HUES64 (cell line): ENCODE measurements at regions not wholly inside any gene's neighbourhood (a gene's known extent, or its start where the extent isn't known, plus 50 kb on each side); places are given as distances from the start of the nearest gene placed in this dataset.

Experiments used
- H3K27ac ChIP-seq: 2 replicates; pipeline ENCODE4 v1.7.0; 2013; ENCODE audit warnings: low read depth, low read length, inconsistent platforms
- H3K27me3 ChIP-seq: 2 replicates; pipeline ENCODE4 v1.6.1; 2013; ENCODE audit warnings: mild to moderate bottlenecking, low read length; ENCODE audit not compliant: insufficient read depth
- H3K36me3 ChIP-seq: 2 replicates; pipeline ENCODE4 v1.6.1; 2013; ENCODE audit warnings: mild to moderate bottlenecking, low read length; ENCODE audit not compliant: insufficient read depth
- H3K4me1 ChIP-seq: 2 replicates; pipeline ENCODE4 v1.6.1; 2013; ENCODE audit warnings: mild to moderate bottlenecking, low read length, moderate library complexity; ENCODE audit not compliant: insufficient read depth
- H3K4me3 ChIP-seq: 2 replicates; pipeline ENCODE4 v1.5.1; 2013; ENCODE audit warnings: mild to moderate bottlenecking, low read length, moderate library complexity
- H3K9ac ChIP-seq: 2 replicates; pipeline ENCODE4 v1.6.1; 2013; ENCODE audit warnings: mild to moderate bottlenecking, low read depth, low read length
- H3K9me3 ChIP-seq: 2 replicates; pipeline ENCODE4 v1.6.1; 2013; ENCODE audit warnings: low read depth, low read length; ENCODE audit not compliant: insufficient read depth
- WGBS: fragments of 150-250, 120-280 bp; methylation state at CpG from one replicate; pipeline ENCODE4 v1.1.7; 2013; ENCODE audit warnings: missing lambda C conversion rate; 5-methylcytosine and 5-hydroxymethylcytosine counted together

DNA sequence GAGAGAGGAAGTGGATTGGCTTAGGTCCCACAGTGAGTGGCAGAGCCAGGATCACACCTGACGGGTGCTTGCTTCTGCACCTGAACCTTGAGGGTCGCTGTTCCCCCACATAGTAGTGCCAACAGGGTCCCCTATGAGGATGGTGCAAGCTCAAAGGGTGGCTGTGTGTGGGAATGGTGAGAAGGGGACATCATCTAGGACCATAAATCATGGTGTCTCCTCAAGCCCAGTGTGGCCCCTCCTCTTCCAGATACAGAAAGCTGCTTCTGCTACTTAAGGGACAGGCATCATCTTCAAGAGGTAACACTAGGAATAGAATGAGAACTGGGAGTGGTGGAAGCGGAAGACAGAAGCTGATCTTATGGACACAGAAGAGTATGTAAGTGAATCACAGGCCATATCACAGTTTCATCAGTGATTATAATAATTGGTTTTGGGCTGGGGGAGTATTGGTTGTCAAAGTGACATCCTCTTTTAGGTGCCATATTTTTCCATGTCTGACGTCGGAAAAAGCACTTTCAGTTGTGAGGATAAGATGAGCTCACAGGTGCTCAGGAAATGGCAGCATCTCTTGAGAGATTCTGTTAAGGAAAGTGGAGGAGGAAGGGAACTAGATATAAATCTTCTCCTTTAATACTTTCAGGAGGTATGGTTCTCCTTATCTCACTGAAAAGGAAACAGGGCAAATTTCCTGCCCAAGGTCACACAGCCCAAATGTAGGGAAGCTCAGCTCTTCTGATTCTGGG lies 83.2 kb upstream of the HNF1B start:
- Histone ChIP-seq H3K9ac (no peak overlapping the region), H3K27ac (no peak overlapping the region), H3K36me3 (no peaks in the 10 kb centered on the region), H3K4me3 (no peak overlapping the region), H3K4me1 (peaks cover 24% of the 10 kb centered on the region), H3K27me3 (no peaks in the 10 kb centered on the region), H3K9me3 (no peaks in the 10 kb centered on the region)
- 90% methylated on average over 5 of the region's 5 CpGs for WGBS

DNA sequence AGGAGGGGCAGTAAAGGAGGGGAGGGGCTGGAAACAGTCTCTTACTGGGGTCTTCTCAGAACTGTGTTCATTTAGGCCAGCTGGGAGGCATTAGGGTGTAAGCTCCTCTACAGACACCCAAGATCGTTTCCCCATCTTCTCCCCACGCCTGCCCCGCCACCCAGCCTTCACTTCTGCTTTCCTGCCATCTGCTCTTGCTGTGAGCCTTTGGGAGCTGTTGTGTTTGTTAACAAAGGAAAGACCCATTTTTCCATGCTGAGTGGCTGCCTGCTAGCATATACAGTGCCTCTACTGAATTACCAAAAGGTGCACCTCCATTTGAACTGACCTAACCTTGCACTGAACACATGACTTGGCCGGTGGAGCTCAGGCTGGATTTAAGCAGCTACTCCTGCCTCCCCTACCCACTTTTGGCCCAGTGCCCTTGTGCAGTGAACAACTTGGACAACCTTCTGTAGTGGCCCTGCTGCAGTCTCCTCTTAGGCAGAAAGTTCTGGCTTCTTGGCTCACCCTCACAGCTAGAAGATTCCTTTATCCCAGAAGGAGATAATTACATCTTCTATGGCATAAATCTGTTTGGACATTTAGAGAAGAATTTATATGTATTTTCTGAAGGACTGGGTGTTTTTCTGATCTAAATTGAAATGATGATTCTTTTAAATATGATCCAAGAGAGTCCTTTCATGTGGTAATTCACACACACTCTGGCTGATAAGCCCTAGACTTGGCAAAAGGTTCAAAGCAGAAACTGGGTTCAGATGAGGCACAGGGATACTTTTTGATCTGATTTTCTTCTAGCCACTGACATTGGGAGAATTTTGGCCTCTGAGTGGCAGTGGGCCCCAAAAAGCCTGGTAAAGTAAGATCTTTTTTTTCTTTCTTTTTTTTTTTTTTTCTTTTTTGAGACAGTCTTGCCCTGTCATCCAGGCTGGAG lies 81.9 kb upstream of the HNF1B start:
- Histone ChIP-seq H3K27me3 (no peaks in the 10 kb centered on the region), H3K9ac (no peak overlapping the region), H3K36me3 (no peaks in the 10 kb centered on the region), H3K4me1 (peaks cover 24% of the 10 kb centered on the region), H3K9me3 (no peaks in the 10 kb centered on the region), H3K4me3 (no peak overlapping the region), H3K27ac (no peak overlapping the region)
- 98% methylated on average over 4 of the region's 4 CpGs for WGBS

DNA sequence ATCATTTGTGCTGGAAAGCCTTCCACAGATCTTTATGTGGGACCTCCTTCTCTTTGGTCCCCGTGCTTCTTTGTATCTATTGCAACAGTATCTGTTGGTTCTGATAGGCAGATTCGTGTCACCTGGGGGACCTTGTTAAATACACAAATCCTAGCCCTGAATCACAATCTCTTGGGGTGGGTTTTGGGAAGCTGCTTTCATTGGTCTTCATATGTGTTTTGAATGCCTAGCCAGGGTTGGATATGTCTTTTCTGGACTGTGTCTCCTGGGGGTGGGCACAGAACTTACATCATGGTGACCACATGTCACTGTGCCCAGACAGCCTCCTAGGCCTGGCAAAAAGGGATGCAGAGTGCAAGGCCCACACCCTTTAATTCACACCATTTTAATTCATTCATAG lies 81.0 kb upstream of the HNF1B start:
- Histone ChIP-seq H3K4me3 (no peak overlapping the region), H3K9ac (no peak overlapping the region), H3K27me3 (no peaks in the 10 kb centered on the region), H3K4me1 (peaks cover 24% of the 10 kb centered on the region), H3K36me3 (no peaks in the 10 kb centered on the region), H3K27ac (no peak overlapping the region), H3K9me3 (no peaks in the 10 kb centered on the region)
- WGBS: 80% methylated on average over 2 of the region's 2 CpGs

GRCh38 chr17:37824534-37825485 lies 80.0 kb upstream of the HNF1B start:
- 70% methylated on average over 13 of the region's 13 CpGs for WGBS
- H3K9me3 ChIP-seq: no peaks in the 10 kb centered on the region

GRCh38 chr17:37823996-37824395 lies 79.1 kb upstream of the HNF1B start:
- H3K4me3 ChIP-seq: no peak overlapping the region
- no peaks in the 10 kb centered on the region for H3K9me3 ChIP-seq
- no peak overlapping the region for H3K9ac ChIP-seq
- H3K27me3 ChIP-seq: no peaks in the 10 kb centered on the region
- no peaks in the 10 kb centered on the region for H3K36me3 ChIP-seq
- peaks cover 16% of the 10 kb centered on the region for H3K4me1 ChIP-seq
- H3K27ac ChIP-seq: no peak overlapping the region

More at GRCh38 chr17:37824534-37825485, 80.0 kb upstream of the HNF1B start:
- Histone ChIP-seq H3K4me3 (no peak overlapping the region), H3K9ac (no peak overlapping the region), H3K27me3 (no peaks in the 10 kb centered on the region), H3K4me1 (peaks cover 24% of the 10 kb centered on the region), H3K36me3 (no peaks in the 10 kb centered on the region), H3K27ac (peak overlapping the region; percentile 19; the same call in 1 of the 2 replicates)

DNA sequence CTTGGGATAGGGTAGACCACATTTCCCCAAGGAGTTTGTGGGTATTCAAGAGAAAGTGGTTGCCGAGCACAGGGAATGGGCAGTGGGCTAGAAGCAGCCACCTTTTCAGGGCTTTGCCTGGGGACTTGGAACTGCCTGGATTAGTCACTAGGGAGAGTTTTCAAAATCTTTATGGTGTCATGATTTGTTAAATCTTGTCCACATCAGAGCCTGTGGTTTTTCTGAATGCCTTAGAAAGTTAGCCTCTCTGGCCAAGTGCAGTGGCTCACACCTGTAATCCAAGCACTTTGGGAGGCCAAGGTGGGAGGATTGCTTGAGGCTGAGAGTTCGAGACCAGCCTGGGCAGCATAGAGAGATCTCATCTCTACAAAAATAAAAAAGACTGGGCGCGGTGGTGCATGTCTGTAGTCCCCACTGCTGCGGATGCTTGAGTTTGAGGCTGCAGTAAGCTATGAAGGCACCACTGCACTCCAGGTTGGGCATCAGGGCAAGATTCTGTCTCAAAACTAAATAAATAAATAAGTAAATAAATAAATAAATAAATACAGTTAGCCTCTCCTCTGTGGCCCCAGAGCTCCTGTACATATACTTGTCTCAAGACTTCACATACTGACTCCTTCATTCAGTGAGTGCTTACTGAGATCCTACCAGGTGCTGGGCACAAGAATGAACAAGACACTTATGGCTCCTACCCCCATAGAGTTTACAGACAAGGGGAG lies 76.3 kb upstream of the HNF1B start:
- H3K27me3 ChIP-seq: no peaks in the 10 kb centered on the region
- H3K9me3 ChIP-seq: no peaks in the 10 kb centered on the region
- H3K9ac ChIP-seq: no peak overlapping the region
- 93% methylated on average over 5 of the region's 5 CpGs for WGBS
- no peak overlapping the region for H3K27ac ChIP-seq
- H3K4me3 ChIP-seq: no peak overlapping the region
- H3K36me3 ChIP-seq: no peaks in the 10 kb centered on the region
- peaks cover 9% of the 10 kb centered on the region; the same call in 1 of the 2 replicates for H3K4me1 ChIP-seq

- no peak overlapping the region for H3K4me3 ChIP-seq
- 92% methylated on average over 4 of the region's 4 CpGs for WGBS
- H3K36me3 ChIP-seq: no peaks in the 10 kb centered on the region
- no peaks in the 10 kb centered on the region for H3K9me3 ChIP-seq
- no peaks in the 10 kb centered on the region for H3K27me3 ChIP-seq
- peaks cover 9% of the 10 kb centered on the region; the same call in 1 of the 2 replicates for H3K4me1 ChIP-seq
- no peak overlapping the region for H3K27ac ChIP-seq
- no peak overlapping the region for H3K9ac ChIP-seq
Observed at GRCh38 chr17:37820313-37820994, 75.6 kb upstream of the HNF1B start.

DNA sequence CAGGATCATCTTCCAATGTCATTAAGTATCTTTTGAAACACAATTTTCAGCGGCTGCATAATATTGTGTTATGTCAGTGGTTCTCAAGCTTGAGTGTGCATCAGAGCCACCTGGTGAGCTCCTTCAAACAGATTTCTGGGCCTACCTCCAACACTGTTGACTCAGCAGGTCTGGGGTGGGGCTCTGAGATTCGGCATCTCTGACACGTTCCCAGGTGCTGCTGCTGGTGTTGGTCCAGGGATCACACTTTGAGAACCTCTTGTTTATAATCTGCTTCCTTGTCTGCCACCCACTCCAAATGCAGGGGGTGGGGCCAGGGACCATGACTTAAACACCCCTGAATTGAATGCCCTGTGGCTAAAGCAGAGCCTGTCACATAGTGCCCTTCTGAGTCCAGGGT lies 73.8 kb upstream of the HNF1B start:
- no peaks in the 10 kb centered on the region for H3K27me3 ChIP-seq
- WGBS: 75% methylated on average over 3 of the region's 3 CpGs
- no peaks in the 10 kb centered on the region for H3K9me3 ChIP-seq
- no peaks in the 10 kb centered on the region for H3K4me1 ChIP-seq
- H3K27ac ChIP-seq: no peak overlapping the region
- H3K36me3 ChIP-seq: no peaks in the 10 kb centered on the region
- H3K9ac ChIP-seq: no peak overlapping the region
- H3K4me3 ChIP-seq: no peak overlapping the region

DNA sequence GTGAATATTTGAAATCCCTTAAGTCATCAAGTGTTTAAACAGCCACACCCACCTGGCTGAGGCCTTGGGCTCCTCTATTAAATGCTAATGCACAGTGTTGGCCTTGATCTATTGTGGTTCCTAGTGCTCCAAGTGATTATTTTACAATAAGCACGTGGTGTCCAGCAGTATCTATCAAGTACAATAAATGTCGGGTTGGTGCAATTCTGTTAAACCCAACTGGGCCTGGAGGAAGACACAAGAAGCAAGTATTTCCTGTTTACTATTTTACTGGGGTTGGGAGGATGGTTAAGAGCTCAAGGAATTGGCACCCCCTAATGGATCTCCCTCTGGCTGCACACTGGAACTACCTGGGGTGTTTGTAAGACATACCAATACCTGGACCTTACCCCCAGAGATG lies 72.1 kb upstream of the HNF1B start:
- no peak overlapping the region for H3K9ac ChIP-seq
- H3K4me3 ChIP-seq: no peak overlapping the region
- H3K27me3 ChIP-seq: no peaks in the 10 kb centered on the region
- H3K9me3 ChIP-seq: no peaks in the 10 kb centered on the region
- no peak overlapping the region for H3K27ac ChIP-seq
- 91% methylated on average over 2 of the region's 2 CpGs for WGBS
- H3K36me3 ChIP-seq: no peaks in the 10 kb centered on the region
- H3K4me1 ChIP-seq: no peaks in the 10 kb centered on the region

DNA sequence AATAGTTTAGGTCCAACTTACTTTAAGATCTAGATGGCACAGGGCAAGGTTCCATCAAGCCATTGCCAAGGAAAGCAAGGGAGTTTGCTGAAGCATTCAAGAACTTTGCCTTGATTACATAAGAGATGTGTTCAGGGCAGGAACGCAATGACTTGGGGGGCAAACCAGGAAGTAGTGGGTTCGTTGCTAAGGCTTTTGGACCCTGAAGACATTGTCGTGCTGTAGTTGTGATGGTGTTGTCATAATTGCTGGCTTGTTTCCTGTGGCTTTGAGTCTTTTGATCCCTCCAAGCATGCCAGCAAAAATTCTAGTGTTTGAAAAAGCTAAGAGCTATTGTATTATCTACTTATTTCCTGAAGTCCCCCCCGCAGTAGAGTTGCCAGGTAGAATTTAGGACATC lies 70.7 kb upstream of the HNF1B start:
- H3K9ac ChIP-seq: no peak overlapping the region

More for the DNA sequence above, 70.7 kb upstream of the HNF1B start:
- H3K4me3 ChIP-seq: no peak overlapping the region
- no peaks in the 10 kb centered on the region for H3K9me3 ChIP-seq
- H3K36me3 ChIP-seq: no peaks in the 10 kb centered on the region
- 87% methylated on average over 3 of the region's 4 CpGs for WGBS
- no peaks in the 10 kb centered on the region for H3K4me1 ChIP-seq
- H3K27me3 ChIP-seq: no peaks in the 10 kb centered on the region
- H3K27ac ChIP-seq: no peak overlapping the region
